ENCODE measurements at regions not wholly inside any gene's neighbourhood (a gene's known extent, or its start where the extent isn't known, plus 50 kb on each side); places are given as distances from the start of the nearest gene placed in this dataset.

DNA sequence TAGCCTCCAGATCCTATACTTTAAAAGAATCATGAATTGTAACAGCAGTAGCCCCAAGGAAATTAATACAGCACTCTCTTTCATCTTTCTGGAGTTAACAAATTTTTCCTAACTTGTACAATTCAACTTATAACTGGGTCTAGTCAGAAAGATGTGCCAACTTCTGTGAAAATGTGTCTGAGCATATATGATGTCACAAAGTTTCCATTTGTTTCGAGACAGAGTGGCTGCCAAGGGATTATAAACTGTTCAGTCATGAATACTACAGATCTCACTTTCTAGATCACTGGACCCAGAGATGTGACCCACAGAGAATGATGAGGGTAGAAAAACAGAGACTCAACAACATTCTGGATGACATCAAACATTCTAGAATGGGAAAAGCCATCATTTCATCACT is 249.2 kb upstream of the PHF14 start:
- DNase-seq (no peak), ATAC-seq (ENCODE audit: low read depth) (no peak)
- H4K8ac ChIP-seq (ENCODE audit: low read depth in 2 of 2, low read length in 2 of 2), result no peak overlapping the region
- no peaks in the 10 kb centered on the region for H3K4me1 ChIP-seq (ENCODE audit: control insufficient read depth, insufficient read depth, low read length)
- H2BK5ac ChIP-seq (ENCODE audit: low read depth, low read length, poor library complexity, severe bottlenecking), result no peak overlapping the region
- peaks cover 6% of the 10 kb centered on the region for H3K9me3 ChIP-seq (ENCODE audit: control insufficient read depth, insufficient read depth, low read length)
- no peaks in the 10 kb centered on the region for H3K36me3 ChIP-seq (ENCODE audit: control insufficient read depth, insufficient read depth, low read length)
- intact Hi-C loops (cut with micrococcal nuclease) (no loop called here), in situ Hi-C loops (cut with MboI; ENCODE audit: low sequenced_read_pairs) (no loop called here), dilution Hi-C loops (cut with HindIII; ENCODE audit: low sequenced_read_pairs, unreplicated experiment) (no loop called here)
- ChIA-PET CTCF (no interaction called here), POLR2A (ENCODE audit: unreplicated experiment) (no interaction called here)
- H3K23ac ChIP-seq (ENCODE audit: low read depth, low read length), result no peak overlapping the region
- H3K79me1 ChIP-seq (ENCODE audit: low read depth in 1 of 2, low read length in 2 of 2), result no peaks in the 10 kb centered on the region
- no peak overlapping the region for H3K4me3 ChIP-seq (ENCODE audit: insufficient read depth, low read depth, low read length)
- no peak overlapping the region for H3K56ac ChIP-seq (ENCODE audit: extremely low read depth, insufficient read depth, low read length)
- WGBS, 2 experiments (ENCODE audit: extremely low coverage in 2 of 2, insufficient read length in 1 of 2), result no CpG with 5 or more reads among the region's 1 CpG
- H3K4ac ChIP-seq (ENCODE audit: low read depth, low read length), result no peak overlapping the region
- H4K5ac ChIP-seq (ENCODE audit: low read depth, low read length), result no peak overlapping the region
- no peak overlapping the region for H2BK120ac ChIP-seq (ENCODE audit: low read depth, low read length)
- no peak overlapping the region for H2BK15ac ChIP-seq (ENCODE audit: low read depth, low read length)
- no peak overlapping the region for H3K4me2 ChIP-seq (ENCODE audit: low read depth, low read length)
- no peaks in the 10 kb centered on the region for H4K20me1 ChIP-seq (ENCODE audit: insufficient read depth, low read length)
- H3K27ac ChIP-seq (ENCODE audit: insufficient read depth, low read length), result no peak overlapping the region
- H3K18ac ChIP-seq (ENCODE audit: low read depth, low read length), result no peak overlapping the region
- no peaks in the 10 kb centered on the region for H3K9me1 ChIP-seq (ENCODE audit: insufficient read depth, low read length)
- H2BK20ac ChIP-seq (ENCODE audit: low read depth, low read length), result no peak overlapping the region
- no peak for TF ChIP-seq CEBPB (IDR thresholded peaks at IDR 0.05; ENCODE audit: low read depth, low read length)
- H2AK9ac ChIP-seq (replicated peaks; ENCODE audit: low read depth, low read length, poor library complexity), result no peak overlapping the region
- H2AK5ac ChIP-seq (ENCODE audit: low read depth, low read length), result no peak overlapping the region
- no peak overlapping the region for H4K91ac ChIP-seq (ENCODE audit: insufficient read depth, low read depth, low read length)
- BruUV-seq (replicated peaks), result no TSS peak
- no peaks in the 10 kb centered on the region for H3K27me3 ChIP-seq (ENCODE audit: control insufficient read depth, insufficient read depth, low read length)
- no peak overlapping the region for H3K14ac ChIP-seq (replicated peaks; ENCODE audit: low read depth, low read length)
- no peak overlapping the region for H3K9ac ChIP-seq (ENCODE audit: low read depth, low read length)
- H2AFZ ChIP-seq (replicated peaks; ENCODE audit: low read length, poor library complexity), result no peak overlapping the region

Measured in IMR-90 (cell line).